ENCODE measurements at regions not wholly inside any gene's neighbourhood (a gene's known extent, or its start where the extent isn't known, plus 50 kb on each side); places are given as distances from the start of the nearest gene placed in this dataset.

- TF ChIP-seq CTCF (IDR thresholded peaks at IDR 0.05) = no peak
- TF ChIP-seq POLR2AphosphoS5 (IDR thresholded peaks at IDR 0.05; ENCODE audit: low read depth, low read length) = peak; percentile 24; the same call in 1 of the 2 replicates
- peak in 1 of 2 experiments; percentile 96; a peak in 2 of 4 replicates for TF ChIP-seq EP300 (IDR thresholded peaks at IDR 0.05; ENCODE audit: borderline replicate concordance in 1 of 2, low read depth in 1 of 2, low read length in 1 of 2)
- TF ChIP-seq NRF1 (IDR thresholded peaks at IDR 0.05; ENCODE audit: low read depth, low read length) = no peak
- no peak for TF ChIP-seq SMC3 (IDR thresholded peaks at IDR 0.05; ENCODE audit: low read depth, low read length)
- no peak for TF ChIP-seq USF2 (IDR thresholded peaks at IDR 0.05; ENCODE audit: borderline replicate concordance, low read depth, low read length)
- TF ChIP-seq USF1 (IDR thresholded peaks at IDR 0.05; ENCODE audit: borderline replicate concordance, low read depth) = no peak
- no peak for TF ChIP-seq GABPA (IDR thresholded peaks at IDR 0.05; ENCODE audit: low read depth)
These were observed 583.5 kb upstream of the TUSC1 start for GRCh38 chr9:26261503-26262330.

Data from SK-N-SH (cell line).